Fibroblast of pulmonary artery (primary cell): ENCODE measurements at regions not wholly inside any gene's neighbourhood (a gene's known extent, or its start where the extent isn't known, plus 50 kb on each side); places are given as distances from the start of the nearest gene placed in this dataset.

Source experiments
- DNase-seq: peaks from one replicate; pipeline ENCODE4 v3.0.0-alpha.2; 2010; ENCODE audit warnings: low read depth
- H3K4me3 ChIP-seq: replicated peaks from 2 replicates; pipeline ENCODE4 v1.5.1; 2011; ENCODE audit warnings: low read depth, mild to moderate bottlenecking, control low read depth, low read length, moderate library complexity
- TF ChIP-seq, protein P1 (sequence below): IDR thresholded peaks from 2 replicates; pipeline ENCODE4 v1.5.1; 2011; ENCODE audit warnings: mild to moderate bottlenecking, control low read depth, low read length, inconsistent platforms; ENCODE audit errors: missing control alignments

DNA sequence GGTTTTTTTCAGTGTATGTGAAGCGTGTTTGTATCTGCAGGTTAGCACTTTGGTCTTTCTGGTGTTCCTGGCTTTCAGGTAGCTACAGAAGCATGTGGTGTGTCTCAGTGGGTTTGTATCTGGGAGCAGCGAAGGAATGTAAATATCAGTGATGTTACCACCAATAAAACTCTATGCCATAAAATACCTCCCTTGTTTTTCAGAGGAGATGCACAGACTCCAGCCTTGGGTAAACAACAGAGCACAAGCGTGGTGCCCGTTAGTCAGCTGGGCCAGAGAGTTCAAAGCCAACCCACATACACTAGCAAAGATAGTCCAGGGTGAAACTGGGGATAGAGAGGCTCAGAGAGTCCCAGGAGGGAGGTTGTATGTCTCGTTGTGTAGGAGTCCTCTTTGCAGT lies 393.8 kb downstream of the SMOC2 start:
- no peak for DNase-seq

DNA sequence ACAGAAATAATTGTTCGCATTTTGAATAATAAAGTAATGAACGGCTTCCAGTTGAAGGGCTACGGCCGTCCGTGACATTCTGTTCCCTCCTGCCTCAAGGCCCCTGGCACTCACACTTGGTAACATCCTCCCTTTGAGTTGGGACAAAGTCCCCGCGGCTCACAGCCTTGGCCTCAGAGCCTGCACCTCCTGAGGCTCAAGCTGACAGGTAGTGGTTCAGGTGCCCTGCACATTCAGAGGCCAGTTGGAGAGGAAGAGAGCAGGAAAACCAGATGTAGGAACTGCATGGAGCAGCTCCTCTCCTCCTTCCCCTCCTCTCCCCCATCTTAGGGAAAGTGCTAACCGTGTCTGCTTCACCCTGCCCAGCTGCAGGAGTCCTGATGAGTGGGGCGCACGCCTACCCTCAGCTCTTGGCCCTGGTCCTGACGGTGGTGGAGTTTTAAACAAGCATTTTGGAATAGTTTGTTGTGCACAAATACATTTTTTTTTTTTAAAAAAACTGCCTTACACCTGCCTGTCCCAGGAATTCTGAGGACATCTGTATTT lies 393.1 kb downstream of the SMOC2 start:
- DNase-seq = no peak
- no peak overlapping the region for H3K4me3 ChIP-seq
- TF ChIP-seq, protein P1, sequence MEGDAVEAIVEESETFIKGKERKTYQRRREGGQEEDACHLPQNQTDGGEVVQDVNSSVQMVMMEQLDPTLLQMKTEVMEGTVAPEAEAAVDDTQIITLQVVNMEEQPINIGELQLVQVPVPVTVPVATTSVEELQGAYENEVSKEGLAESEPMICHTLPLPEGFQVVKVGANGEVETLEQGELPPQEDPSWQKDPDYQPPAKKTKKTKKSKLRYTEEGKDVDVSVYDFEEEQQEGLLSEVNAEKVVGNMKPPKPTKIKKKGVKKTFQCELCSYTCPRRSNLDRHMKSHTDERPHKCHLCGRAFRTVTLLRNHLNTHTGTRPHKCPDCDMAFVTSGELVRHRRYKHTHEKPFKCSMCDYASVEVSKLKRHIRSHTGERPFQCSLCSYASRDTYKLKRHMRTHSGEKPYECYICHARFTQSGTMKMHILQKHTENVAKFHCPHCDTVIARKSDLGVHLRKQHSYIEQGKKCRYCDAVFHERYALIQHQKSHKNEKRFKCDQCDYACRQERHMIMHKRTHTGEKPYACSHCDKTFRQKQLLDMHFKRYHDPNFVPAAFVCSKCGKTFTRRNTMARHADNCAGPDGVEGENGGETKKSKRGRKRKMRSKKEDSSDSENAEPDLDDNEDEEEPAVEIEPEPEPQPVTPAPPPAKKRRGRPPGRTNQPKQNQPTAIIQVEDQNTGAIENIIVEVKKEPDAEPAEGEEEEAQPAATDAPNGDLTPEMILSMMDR = no peak

More for the DNA sequence above, 393.8 kb downstream of the SMOC2 start:
- TF ChIP-seq, protein P1 = no peak
- no peak overlapping the region for H3K4me3 ChIP-seq

DNA sequence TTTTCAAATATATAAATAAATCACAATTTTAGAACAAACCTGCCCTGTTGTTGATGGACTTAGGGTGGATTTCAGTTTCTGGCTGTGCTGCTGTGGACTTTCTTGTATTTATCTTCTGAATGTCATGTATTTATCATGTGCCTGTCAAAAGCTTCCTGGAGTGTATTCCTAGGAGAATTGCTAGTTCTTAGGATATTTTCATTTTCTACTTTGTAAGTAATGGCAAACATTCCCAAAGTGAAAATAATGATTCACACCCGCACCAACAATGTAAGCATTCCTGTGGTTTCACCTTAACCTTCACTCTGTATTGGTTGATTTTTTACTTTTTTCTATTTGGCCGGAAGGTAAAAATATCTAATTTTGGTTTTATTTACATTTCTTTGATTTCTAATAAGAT lies 387.8 kb downstream of the SMOC2 start:
- DNase-seq = peak; percentile 50
- TF ChIP-seq, protein P1 = no peak
- no peak overlapping the region for H3K4me3 ChIP-seq

DNA sequence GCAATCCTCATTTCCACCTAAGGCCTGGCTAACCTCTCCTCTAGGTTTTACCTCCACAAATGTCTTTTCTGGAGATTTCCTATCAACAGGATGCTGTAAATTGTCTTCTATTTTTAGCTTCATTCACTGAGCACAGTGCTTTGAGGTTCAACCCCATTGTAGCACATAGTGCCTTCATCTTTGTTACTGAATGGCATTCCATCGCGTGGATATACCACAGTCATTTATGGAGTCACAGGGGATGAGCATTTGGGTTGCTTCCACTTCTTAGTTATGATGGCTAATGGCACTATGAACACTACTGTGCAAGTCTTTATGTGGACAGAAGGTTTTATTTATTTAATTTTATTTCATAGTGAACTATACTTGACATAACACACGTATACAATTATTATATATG lies 387.1 kb downstream of the SMOC2 start:
- DNase-seq = no peak
- H3K4me3 ChIP-seq = no peak overlapping the region
- TF ChIP-seq, protein P1 = no peak

DNA sequence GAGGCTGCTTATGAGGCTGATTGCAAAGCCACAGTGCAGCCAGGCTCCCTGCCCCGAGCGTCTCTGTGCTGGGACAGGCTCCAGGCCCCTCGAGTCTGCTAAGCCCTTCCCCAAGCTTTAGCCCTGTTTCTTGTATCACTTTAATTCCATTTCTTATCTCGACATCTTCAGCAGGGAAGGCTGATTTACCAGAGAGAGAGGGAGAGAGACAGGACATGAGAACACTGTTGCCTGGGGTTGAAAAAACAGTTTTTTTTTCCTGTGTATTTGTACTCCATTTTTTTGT lies 386.5 kb downstream of the SMOC2 start:
- DNase-seq = no peak
- no peak overlapping the region for H3K4me3 ChIP-seq
- TF ChIP-seq, protein P1 = no peak

DNA sequence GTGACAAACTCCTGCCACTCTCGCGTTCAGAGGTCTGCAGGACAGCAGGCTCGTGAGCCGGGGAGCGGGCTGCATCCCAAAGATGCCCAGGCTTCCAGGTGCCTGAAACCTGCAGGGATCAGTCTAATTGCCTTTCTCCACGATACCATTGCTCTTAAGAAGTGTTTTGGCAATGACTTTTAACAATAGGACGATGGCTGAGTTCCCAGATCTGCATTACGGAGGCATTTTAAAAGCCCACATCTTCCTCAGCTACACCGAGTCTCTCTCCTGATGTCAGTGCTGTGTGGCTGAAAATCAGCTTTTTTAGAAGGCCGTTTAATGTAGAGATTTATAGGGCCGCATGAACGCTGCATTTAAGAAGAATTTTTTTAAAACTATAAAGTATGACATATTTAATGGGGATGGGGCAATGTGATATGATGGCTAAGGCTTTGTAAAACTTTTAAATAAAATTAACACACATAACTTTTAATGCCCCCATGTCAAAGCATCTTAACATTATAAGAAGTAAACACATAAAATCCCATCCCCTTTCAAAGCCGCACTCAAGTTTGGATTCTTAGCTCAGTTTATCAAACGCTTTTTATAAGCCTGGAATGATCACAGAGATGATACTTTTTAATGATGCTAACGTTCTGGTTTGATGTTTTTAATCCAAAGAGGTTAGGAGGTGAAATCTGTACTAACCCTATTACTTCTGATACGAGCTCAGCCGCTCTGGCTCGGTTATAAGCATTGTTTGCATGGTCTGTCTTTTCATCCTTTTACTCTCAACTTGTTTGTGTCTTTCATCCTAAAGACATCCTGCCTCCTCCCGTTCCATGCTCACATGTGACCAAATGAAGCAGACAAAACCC lies 386.0 kb downstream of the SMOC2 start:
- no peak overlapping the region for H3K4me3 ChIP-seq
- TF ChIP-seq, protein P1 = no peak
- DNase-seq = peak; percentile 11

DNA sequence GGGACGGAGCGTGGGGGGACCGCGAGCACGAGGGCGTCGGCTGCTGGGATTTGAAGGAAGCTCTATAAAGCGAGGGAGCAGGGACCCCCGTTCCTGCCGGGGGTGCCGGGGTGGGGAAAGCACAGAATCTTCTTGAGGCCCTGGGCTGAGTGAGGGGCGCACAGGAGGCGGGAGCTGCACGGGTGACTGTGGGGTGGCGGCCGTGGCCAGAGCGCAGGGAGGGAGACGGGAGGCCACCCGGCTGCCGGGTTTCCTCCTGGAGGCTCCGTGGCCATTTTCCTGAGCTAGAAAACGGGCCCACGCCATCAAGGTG lies 385.1 kb downstream of the SMOC2 start:
- no peak for DNase-seq
- TF ChIP-seq, protein P1 = no peak
- H3K4me3 ChIP-seq = no peak overlapping the region
